22Rv1 (cell line): ENCODE measurements at regions not wholly inside any gene's neighbourhood (a gene's known extent, or its start where the extent isn't known, plus 50 kb on each side); places are given as distances from the start of the nearest gene placed in this dataset.
"Not testable (repeated sequence)": the region's sequence is repeated elsewhere in the genome, so short reads cannot be mapped to it uniquely, and the experiment has no call there.

Source experiments
- H3K27ac ChIP-seq: fragments of 450-650 bp; 2 replicates; pipeline ENCODE4 v1.5.1; 2017
- ZFX ChIP-seq: fragments of 450-650 bp; IDR thresholded peaks from 2 replicates; pipeline ENCODE4 v1.6.1; 2017; ENCODE audit warnings: antibody characterized with exemption, borderline replicate concordance
- TF ChIP-seq, protein P1 (sequence below): fragments of 450-650 bp; IDR thresholded peaks from 2 replicates; pipeline ENCODE4 v1.5.1; 2017; ENCODE audit warnings: mild to moderate bottlenecking

DNA sequence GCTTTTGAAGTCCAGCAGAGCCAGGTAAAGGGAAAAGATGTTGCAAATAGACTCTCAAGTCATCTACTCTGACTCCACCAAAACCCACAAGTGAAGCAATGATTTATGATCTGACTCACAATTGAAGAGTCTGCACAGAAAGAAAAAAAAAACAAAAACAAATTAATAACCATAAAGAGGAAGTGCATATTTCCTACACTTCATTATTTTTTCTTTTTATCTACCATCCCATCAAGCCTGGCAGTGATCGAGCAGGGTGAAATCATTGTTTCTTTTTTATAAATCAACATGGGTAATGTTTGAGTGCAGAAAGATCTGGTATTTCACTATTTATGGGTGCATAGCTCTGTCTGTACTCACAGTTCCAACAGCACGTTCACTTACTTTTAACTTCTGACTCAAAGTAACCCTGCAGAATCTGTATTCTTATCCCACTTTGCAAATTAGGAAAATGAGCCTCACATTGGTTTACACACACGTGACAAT lies 829.0 kb downstream of the TNS3 start:
- TF ChIP-seq ZFX = no peak
- TF ChIP-seq, protein P1, sequence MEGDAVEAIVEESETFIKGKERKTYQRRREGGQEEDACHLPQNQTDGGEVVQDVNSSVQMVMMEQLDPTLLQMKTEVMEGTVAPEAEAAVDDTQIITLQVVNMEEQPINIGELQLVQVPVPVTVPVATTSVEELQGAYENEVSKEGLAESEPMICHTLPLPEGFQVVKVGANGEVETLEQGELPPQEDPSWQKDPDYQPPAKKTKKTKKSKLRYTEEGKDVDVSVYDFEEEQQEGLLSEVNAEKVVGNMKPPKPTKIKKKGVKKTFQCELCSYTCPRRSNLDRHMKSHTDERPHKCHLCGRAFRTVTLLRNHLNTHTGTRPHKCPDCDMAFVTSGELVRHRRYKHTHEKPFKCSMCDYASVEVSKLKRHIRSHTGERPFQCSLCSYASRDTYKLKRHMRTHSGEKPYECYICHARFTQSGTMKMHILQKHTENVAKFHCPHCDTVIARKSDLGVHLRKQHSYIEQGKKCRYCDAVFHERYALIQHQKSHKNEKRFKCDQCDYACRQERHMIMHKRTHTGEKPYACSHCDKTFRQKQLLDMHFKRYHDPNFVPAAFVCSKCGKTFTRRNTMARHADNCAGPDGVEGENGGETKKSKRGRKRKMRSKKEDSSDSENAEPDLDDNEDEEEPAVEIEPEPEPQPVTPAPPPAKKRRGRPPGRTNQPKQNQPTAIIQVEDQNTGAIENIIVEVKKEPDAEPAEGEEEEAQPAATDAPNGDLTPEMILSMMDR = no peak
- H3K27ac ChIP-seq = no peak overlapping the region

DNA sequence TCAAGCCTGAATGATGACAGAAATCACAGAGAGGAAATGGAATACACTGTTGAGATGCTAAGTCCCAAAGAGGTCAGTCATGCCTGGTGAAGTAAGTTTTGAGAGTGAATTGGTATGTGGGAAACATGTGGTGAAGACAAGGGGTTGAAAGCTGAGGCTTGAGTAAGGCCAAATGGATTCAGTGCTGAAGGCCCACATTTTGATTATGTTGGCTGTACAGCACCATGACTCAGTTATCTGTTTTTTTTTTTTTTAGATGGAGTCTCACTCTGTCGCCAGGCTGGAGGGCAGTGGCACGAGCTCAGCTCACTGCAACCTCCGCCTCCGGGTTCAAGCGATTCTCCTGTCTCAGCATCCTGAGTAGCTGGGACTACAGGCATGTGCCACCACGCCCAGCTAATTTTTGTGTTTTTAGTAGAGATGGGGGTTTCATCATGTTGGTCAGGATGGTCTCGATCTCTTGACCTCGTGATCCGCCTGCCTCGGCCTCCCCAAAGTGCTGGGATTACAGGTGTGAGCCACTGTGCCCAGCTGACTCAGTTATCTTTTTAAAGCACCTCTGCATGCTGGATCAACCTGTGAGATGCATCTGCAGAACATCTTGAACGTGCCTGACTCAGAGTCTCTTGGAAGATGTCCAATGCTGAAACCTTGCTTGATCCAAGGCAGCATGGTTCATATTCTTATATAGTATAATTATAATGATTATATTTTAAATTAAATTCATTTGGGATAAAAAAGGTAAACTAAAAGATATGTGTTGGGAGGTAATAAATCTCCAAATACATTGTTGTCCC lies 829.8 kb downstream of the TNS3 start:
- not testable (repeated sequence) for H3K27ac ChIP-seq

DNA sequence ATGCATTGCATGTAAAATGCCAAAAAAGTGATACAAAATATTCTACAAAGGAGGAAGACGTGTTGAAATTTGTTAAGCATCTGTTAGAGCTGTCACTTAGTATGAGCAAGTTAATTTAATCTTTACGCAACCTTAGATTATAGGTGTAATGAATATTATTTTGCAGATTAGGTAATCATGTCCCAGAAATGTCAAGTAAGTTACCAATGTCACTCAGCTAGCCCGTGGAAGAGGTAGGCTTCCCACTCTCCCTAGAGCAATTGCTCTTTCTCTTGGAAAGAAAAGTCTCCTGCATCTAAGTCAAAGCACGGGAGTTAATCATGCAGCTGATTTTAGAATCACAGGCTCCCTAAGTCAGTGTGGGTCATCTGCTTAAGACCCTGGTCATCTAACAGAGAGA lies 830.4 kb upstream of the IGFBP3 start:
- no peak overlapping the region for H3K27ac ChIP-seq

DNA sequence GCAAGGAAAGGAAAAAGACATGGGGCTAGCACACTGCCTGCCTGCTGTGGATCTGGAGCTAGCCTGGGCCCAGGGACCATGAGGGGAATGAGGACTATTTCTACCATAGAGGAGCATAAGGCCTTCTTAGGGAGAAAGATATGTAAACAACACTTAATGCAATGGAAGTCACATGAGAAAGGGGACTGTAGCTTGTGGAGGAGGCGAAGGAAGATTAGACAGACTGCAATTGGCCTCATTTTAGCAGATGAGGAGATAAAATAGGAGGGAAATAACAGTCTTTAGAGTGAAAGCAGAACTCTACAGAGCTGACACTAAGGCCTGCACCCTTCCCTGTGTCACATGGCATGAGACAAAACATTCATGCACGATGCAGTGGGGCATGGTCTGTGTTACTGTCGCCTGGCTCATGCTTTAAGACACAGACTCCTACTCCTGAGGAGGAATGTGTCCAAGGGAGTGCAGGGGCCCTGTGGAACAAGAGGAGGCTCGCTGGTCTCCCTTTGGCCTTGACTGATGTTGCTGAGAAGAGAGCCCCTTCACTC lies 829.3 kb upstream of the IGFBP3 start:
- H3K27ac ChIP-seq = no peak overlapping the region
- TF ChIP-seq, protein P1 = no peak
- no peak for TF ChIP-seq ZFX

More for the DNA sequence above, 830.4 kb upstream of the IGFBP3 start:
- no peak for TF ChIP-seq ZFX
- TF ChIP-seq, protein P1 = no peak

DNA sequence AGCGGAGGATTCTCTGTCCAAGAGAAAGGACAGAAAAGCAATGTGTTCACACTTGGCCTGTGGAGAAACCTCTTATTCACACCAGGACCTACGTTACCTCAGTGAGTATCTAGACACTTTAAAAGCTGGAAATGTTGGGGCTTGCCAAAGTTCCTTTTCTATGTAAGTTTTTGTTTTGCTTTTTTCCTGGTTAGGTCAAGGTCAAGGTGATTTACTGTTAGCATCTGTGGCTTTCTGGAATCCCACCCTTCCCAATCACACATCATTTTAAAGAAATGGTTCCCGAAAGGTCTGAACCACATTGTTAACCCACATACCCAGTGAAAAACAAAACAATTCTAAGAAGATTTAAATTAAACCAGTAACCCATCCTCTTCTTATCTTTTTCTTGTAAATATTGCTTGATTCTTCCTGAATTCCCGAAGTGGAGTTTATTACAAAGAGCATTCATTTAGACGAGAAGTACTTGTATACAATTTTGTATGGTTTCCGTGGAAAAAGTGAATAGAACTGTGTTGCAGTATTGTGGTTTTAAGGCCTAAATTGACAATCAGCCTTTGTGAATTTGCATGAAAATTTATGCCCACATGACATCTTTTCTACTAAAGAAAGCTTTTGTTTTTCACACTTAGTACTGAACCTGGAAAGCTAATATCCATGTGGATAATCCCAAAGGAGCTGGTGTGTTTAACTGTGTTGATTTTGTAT lies 827.0 kb upstream of the IGFBP3 start:
- no peak for TF ChIP-seq ZFX
- TF ChIP-seq, protein P1 = no peak
- H3K27ac ChIP-seq = no peak overlapping the region

DNA sequence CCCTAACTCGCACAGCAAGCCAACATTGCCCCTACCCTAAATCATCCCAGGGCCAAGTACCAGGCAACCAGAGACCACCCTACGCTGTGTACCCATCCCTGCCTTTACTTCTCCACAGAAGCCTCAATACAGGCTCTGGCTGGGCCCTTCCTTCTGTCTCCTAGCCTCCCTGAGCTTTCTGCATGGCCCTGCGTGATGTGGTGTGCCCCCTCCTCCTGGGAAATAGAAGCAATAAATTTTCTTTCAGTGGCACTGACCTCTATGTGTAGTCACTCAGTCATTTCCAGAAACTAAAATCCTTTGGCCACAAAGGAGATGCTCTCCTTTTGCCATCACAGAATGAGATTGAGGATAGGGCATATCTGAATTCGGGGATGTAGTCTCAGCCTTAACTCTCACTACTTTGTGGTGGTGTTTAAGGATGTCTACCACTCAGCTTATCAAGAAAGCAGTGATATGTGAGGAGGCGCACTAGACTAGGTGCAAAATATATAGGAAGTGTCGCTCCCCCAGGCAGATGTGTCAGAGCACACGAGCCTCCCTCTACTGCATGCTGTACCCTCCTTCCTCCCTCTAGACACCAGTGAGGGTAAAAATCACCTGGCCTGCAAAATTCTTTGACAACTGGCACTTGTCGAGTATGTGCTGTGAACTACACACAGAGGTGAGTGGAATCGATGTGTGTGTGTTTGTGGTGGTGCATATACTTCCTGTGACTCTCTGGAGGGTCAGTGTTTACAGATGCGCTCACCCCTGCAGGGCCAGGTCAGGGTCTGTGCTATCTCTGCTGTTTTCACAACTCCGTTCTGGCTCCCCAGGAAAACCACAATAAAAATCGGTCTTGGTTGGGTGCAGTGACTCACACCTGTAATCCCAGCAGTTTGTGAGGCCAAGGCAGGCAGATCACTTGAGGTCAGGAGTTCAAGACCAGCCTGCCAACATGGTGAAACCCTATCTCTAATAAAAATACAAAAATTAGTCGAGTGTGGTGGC lies 825.9 kb upstream of the IGFBP3 start:
- H3K27ac ChIP-seq = no peak overlapping the region
- no peak for TF ChIP-seq ZFX
- TF ChIP-seq, protein P1 = no peak

DNA sequence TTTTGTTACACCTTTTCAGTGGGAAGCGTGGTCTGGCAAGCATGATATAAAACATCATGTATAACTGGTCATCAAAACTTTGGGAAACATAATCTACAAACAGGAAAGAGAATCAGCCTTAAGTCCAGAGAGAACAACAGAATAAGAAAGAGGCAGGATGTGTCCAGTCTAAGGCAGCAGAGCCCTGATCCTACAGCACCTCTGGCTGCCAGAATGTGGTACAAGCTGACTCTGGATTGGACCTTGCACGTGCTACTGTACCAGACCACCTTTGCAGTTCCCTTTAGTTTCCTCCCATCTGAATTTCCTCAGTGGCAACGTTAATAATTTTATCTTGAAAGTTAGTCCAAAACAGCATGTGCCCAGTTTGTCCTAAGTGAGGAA lies 824.6 kb upstream of the IGFBP3 start:
- H3K27ac ChIP-seq = no peak overlapping the region
- TF ChIP-seq, protein P1 = peak; percentile 20; the same call in 1 of the 2 replicates
- no peak for TF ChIP-seq ZFX
